ENCODE measurements at regions not wholly inside any gene's neighbourhood (a gene's known extent, or its start where the extent isn't known, plus 50 kb on each side); places are given as distances from the start of the nearest gene placed in this dataset.

GRCh38 chr16:86181526-86181925, 282.6 kb downstream of the IRF8 start:
- no peak for TF ChIP-seq CTCF (IDR thresholded peaks at IDR 0.05)
- TF ChIP-seq EP300 (IDR thresholded peaks at IDR 0.05): no peak
